ENCODE measurements at regions not wholly inside any gene's neighbourhood (a gene's known extent, or its start where the extent isn't known, plus 50 kb on each side); places are given as distances from the start of the nearest gene placed in this dataset.

DNA sequence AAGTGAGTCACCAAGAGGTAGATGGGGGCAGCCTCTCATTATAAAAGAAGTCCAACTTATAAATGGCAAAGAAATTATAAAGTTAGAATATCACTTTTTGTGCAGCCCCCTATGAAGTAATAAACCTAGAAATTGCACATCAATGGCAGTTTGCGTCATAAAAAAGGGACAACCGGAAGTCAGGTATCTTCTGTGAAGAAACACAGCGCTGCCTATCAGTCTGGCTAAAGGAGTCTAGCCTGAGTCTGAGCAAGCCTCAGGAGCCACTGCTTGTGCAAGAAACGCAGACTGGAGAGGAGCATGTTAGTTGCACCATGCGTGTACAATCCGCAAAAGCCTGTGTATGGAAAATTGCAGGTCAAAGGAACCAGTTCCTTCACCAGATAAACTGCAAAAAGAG is 178.4 kb downstream of the ARRDC4 start:
- H3K4me3 ChIP-seq (replicated peaks; ENCODE audit: insufficient read depth, low read length) = no peak overlapping the region
- no peak for DNase-seq (ENCODE audit: low read depth in 1 of 2, low spot score in 1 of 2)
- TF ChIP-seq POLR2AphosphoS5 (IDR thresholded peaks at IDR 0.05; ENCODE audit: low read depth) (no peak), SPI1 (IDR thresholded peaks at IDR 0.05; ENCODE audit: borderline replicate concordance, low read depth) (no peak), GABPA (IDR thresholded peaks at IDR 0.05; ENCODE audit: low read depth) (no peak)
- TF ChIP-seq, protein P1, sequence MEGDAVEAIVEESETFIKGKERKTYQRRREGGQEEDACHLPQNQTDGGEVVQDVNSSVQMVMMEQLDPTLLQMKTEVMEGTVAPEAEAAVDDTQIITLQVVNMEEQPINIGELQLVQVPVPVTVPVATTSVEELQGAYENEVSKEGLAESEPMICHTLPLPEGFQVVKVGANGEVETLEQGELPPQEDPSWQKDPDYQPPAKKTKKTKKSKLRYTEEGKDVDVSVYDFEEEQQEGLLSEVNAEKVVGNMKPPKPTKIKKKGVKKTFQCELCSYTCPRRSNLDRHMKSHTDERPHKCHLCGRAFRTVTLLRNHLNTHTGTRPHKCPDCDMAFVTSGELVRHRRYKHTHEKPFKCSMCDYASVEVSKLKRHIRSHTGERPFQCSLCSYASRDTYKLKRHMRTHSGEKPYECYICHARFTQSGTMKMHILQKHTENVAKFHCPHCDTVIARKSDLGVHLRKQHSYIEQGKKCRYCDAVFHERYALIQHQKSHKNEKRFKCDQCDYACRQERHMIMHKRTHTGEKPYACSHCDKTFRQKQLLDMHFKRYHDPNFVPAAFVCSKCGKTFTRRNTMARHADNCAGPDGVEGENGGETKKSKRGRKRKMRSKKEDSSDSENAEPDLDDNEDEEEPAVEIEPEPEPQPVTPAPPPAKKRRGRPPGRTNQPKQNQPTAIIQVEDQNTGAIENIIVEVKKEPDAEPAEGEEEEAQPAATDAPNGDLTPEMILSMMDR (IDR thresholded peaks at IDR 0.05; ENCODE audit: insufficient read depth, low read length) = no peak
- TF ChIP-seq, protein P2, sequence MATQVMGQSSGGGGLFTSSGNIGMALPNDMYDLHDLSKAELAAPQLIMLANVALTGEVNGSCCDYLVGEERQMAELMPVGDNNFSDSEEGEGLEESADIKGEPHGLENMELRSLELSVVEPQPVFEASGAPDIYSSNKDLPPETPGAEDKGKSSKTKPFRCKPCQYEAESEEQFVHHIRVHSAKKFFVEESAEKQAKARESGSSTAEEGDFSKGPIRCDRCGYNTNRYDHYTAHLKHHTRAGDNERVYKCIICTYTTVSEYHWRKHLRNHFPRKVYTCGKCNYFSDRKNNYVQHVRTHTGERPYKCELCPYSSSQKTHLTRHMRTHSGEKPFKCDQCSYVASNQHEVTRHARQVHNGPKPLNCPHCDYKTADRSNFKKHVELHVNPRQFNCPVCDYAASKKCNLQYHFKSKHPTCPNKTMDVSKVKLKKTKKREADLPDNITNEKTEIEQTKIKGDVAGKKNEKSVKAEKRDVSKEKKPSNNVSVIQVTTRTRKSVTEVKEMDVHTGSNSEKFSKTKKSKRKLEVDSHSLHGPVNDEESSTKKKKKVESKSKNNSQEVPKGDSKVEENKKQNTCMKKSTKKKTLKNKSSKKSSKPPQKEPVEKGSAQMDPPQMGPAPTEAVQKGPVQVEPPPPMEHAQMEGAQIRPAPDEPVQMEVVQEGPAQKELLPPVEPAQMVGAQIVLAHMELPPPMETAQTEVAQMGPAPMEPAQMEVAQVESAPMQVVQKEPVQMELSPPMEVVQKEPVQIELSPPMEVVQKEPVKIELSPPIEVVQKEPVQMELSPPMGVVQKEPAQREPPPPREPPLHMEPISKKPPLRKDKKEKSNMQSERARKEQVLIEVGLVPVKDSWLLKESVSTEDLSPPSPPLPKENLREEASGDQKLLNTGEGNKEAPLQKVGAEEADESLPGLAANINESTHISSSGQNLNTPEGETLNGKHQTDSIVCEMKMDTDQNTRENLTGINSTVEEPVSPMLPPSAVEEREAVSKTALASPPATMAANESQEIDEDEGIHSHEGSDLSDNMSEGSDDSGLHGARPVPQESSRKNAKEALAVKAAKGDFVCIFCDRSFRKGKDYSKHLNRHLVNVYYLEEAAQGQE (IDR thresholded peaks at IDR 0.05; ENCODE audit: insufficient replicate concordance, low read depth) = no peak
- H3K27me3 ChIP-seq (ENCODE audit: insufficient read depth, poor library complexity, severe bottlenecking) = no peaks in the 10 kb centered on the region
- H3K27ac ChIP-seq (replicated peaks) = no peak overlapping the region

DNA sequence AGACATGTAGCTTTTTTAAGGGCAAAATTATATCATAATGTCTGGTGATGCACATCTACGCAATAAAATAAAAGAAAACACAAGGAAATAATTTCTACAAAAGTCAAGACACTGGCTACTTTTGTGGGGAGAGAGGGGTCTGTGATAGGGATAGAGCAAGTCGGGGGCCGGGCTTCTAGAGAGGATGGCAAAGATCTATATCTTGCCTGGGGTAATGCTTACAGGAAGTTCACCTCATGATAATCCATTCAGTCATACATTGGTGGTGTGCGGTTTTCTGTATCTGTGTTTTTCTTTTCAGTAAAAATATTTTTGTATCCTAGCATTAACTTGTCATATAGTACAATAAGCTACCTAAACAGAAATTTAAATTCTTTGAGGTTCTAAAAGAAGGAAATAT is 178.8 kb downstream of the ARRDC4 start:
- TF ChIP-seq SPI1 (IDR thresholded peaks at IDR 0.05; ENCODE audit: borderline replicate concordance, low read depth) (no peak), GABPA (IDR thresholded peaks at IDR 0.05; ENCODE audit: low read depth) (no peak), POLR2AphosphoS5 (IDR thresholded peaks at IDR 0.05; ENCODE audit: low read depth) (no peak)
- TF ChIP-seq, protein P2 (IDR thresholded peaks at IDR 0.05; ENCODE audit: insufficient replicate concordance, low read depth) = no peak
- no peak overlapping the region for H3K4me3 ChIP-seq (replicated peaks; ENCODE audit: insufficient read depth, low read length)
- H3K27ac ChIP-seq (replicated peaks) = no peak overlapping the region
- H3K27me3 ChIP-seq (ENCODE audit: insufficient read depth, poor library complexity, severe bottlenecking) = no peaks in the 10 kb centered on the region
- DNase-seq (ENCODE audit: low read depth in 1 of 2, low spot score in 1 of 2) = no peak

DNA sequence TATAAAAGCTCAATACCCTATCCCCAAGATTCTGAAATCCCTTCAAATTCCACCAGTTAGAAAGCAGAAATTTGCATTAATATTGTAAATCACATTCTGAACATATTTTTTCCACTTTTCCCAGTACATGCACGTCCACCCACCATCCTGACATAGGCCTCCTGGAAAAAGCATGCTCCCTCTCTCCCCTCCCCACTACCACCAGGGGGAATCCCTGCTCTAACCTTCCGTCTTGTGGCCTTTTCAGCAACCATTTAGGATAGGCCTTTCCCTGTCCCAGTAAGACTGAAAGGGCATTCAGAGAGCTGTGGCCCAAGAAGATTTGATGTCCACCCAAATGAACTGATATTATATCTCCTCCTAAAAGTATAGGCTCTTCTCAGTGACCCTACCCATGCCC is 182.1 kb downstream of the ARRDC4 start:
- Histone ChIP-seq H3K27ac (replicated peaks) (no peak overlapping the region), H3K4me3 (replicated peaks; ENCODE audit: insufficient read depth, low read length) (no peak overlapping the region), H3K27me3 (ENCODE audit: insufficient read depth, poor library complexity, severe bottlenecking) (no peaks in the 10 kb centered on the region)
- no peak for TF ChIP-seq SPI1 (IDR thresholded peaks at IDR 0.05; ENCODE audit: borderline replicate concordance, low read depth)
- no peak for DNase-seq (ENCODE audit: low read depth in 1 of 2, low spot score in 1 of 2)

DNA sequence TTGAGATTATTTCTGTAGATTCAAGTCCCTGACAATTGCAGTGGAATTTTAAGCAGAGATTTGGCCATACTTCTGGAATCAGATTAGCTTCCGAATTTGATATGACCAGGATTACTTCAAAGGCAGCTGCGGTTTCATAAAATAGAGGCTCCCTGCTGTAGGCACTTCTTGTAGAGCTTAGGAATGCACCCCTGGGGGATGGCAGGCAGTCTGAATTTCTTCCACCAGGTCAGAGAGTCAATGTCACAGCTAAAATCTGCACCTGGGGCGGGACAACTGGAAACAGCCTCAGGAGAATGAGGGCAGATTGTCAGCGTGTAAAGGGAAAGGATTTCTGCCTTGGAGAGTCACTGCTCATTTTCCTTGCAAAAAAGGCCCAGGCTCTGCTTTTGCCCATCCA is 182.6 kb downstream of the ARRDC4 start:
- Histone ChIP-seq H3K27ac (replicated peaks) (no peak overlapping the region), H3K27me3 (ENCODE audit: insufficient read depth, poor library complexity, severe bottlenecking) (no peaks in the 10 kb centered on the region), H3K4me3 (replicated peaks; ENCODE audit: insufficient read depth, low read length) (no peak overlapping the region)
- TF ChIP-seq POLR2AphosphoS5 (IDR thresholded peaks at IDR 0.05; ENCODE audit: low read depth) = no peak
- TF ChIP-seq, protein P2 (IDR thresholded peaks at IDR 0.05; ENCODE audit: insufficient replicate concordance, low read depth) = no peak
- TF ChIP-seq, protein P1 (IDR thresholded peaks at IDR 0.05; ENCODE audit: insufficient read depth, low read length) = no peak
- no peak for TF ChIP-seq SPI1 (IDR thresholded peaks at IDR 0.05; ENCODE audit: borderline replicate concordance, low read depth)
- no peak for DNase-seq (ENCODE audit: low read depth in 1 of 2, low spot score in 1 of 2)
